Central memory CD8-positive, alpha-beta T cell (primary cell): ENCODE measurements at regions not wholly inside any gene's neighbourhood (a gene's known extent, or its start where the extent isn't known, plus 50 kb on each side); places are given as distances from the start of the nearest gene placed in this dataset.

Source experiments
- ATAC-seq: fragments of 150-1000 bp; cut with Tn5 transposase; replicated peaks from 2 replicates; pipeline ENCODE4 v1.10.0; 2022; ENCODE audit warnings: mild to moderate bottlenecking, moderate FRiP score, moderate number of reproducible peaks; ENCODE audit not compliant: poor library complexity, severe bottlenecking; ENCODE audit errors: extremely low read depth
- DNase-seq, 2 donors: peaks; one replicate each; pipeline ENCODE4 v3.0.0; 2021; ENCODE audit warnings: low spot score in 2 of 2
- H3K27ac Mint-ChIP-seq: one replicate; pipeline ENCODE4 v1.8.0; 2022; ENCODE audit warnings: low read depth, mild to moderate bottlenecking, moderate library complexity, mixed read lengths
- H3K27me3 Mint-ChIP-seq: one replicate; pipeline ENCODE4 v1.8.0; 2022; ENCODE audit warnings: mixed read lengths
- H3K36me3 Mint-ChIP-seq: one replicate; pipeline ENCODE4 v1.8.0; 2022; ENCODE audit warnings: mild to moderate bottlenecking, moderate library complexity, mixed read lengths; ENCODE audit not compliant: insufficient read depth
- H3K4me1 Mint-ChIP-seq: one replicate; pipeline ENCODE4 v1.8.0; 2022; ENCODE audit warnings: mixed read lengths
- H3K4me3 Mint-ChIP-seq: one replicate; pipeline ENCODE4 v1.8.0; 2022; ENCODE audit warnings: mild to moderate bottlenecking, moderate library complexity, mixed read lengths
- H3K9me3 Mint-ChIP-seq: one replicate; pipeline ENCODE4 v1.8.0; 2022; ENCODE audit warnings: mixed read lengths

- DNase-seq, result no peak
- no peak overlapping the region for H3K27ac Mint-ChIP-seq
- H3K4me1 Mint-ChIP-seq, result no peaks in the 10 kb centered on the region
- no peak overlapping the region for H3K4me3 Mint-ChIP-seq
- no peak for ATAC-seq
- H3K36me3 Mint-ChIP-seq, result no peaks in the 10 kb centered on the region
- H3K9me3 Mint-ChIP-seq, result peaks cover 6% of the 10 kb centered on the region
- H3K27me3 Mint-ChIP-seq, result peaks cover 46% of the 10 kb centered on the region
Observed at GRCh38 chr13:24032674-24033073, 127.8 kb upstream of the SPATA13 start.

DNA sequence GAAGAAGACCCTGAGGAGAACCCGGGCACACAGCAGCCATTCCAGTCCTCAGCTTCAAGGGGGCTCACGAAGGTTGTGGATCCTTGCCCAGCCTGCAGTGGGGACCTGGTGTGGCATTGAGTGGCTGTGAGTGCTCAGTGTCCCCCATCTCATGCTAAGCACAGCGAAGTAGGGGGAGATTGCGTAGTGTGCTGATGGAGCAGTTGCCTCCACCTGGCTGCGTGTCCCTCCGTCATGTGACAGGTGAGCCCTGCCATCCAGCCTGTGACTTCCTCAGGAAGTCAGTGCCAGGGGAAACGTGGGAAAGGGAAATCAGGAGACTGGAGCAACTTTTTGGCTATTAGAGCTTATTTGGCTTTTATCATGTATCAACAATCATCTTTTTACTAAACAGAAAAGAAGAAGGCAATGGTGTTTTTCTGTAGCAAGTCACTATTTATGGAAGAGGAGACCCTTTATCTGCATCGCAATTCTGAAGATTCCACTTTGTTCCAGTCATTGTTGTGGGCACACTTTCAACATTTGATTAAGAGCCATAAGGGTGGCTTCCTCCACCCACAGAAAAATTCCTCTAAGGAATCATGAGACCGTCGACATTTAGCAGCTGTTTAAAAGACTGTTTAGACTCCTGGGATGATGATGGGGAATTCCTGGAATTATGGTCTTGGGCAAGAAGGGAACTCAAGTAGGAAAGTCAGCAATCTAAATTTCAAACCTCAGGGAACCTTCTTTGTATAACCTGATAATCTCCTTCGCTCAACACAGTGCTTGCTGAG is 126.8 kb upstream of the SPATA13 start:
- peaks cover 6% of the 10 kb centered on the region for H3K9me3 Mint-ChIP-seq
- no peaks in the 10 kb centered on the region for H3K4me1 Mint-ChIP-seq
- peaks cover 49% of the 10 kb centered on the region for H3K27me3 Mint-ChIP-seq
- H3K27ac Mint-ChIP-seq, result no peak overlapping the region
- no peak for DNase-seq
- no peak for ATAC-seq
- no peaks in the 10 kb centered on the region for H3K36me3 Mint-ChIP-seq
- no peak overlapping the region for H3K4me3 Mint-ChIP-seq

DNA sequence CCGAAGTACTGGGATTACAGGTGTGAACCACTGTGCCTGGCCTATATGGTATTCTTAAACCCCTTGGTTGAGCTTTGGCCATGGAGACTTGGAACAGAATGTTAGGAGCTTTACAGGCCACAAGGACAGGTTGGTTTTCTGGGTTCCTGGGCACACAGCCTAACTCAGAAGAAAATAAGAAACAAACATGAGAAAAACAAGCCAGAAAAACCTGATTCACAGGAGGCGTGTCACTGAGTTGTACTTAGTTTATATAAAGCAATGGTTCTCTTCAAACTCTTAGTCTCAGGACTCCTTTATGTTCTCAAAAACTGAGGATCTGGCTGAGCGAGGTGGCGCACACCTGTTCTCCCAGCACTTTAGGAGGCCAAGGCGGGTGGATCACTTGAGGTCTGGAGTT is 125.1 kb upstream of the SPATA13 start:
- no peak overlapping the region for H3K27ac Mint-ChIP-seq
- peaks cover 42% of the 10 kb centered on the region for H3K27me3 Mint-ChIP-seq
- no peak overlapping the region for H3K4me3 Mint-ChIP-seq
- H3K36me3 Mint-ChIP-seq, result no peaks in the 10 kb centered on the region
- no peak for ATAC-seq
- H3K4me1 Mint-ChIP-seq, result no peaks in the 10 kb centered on the region
- DNase-seq, result no peak
- H3K9me3 Mint-ChIP-seq, result no peaks in the 10 kb centered on the region

DNA sequence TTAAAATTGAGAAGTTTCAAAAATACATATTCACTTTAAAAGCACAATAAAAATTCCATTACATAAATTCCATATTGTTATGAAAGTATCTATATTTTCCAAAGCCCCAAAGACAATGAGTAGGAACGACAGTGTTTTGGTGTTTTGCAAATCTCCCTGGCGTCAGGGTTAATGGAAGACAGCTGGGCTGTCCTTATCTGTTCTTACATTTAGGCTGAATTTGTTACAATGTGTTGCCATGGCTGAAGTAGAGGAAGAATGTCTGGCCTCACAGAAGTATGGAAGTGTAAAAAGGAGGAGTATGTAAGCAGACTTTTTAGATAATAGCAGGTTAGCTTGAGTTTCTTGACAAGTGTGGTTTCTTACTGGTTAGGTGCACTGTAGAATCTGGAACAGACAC is 124.4 kb upstream of the SPATA13 start:
- Mint-ChIP-seq H3K4me1 (no peaks in the 10 kb centered on the region), H3K27me3 (peaks cover 35% of the 10 kb centered on the region), H3K9me3 (no peaks in the 10 kb centered on the region), H3K36me3 (no peaks in the 10 kb centered on the region), H3K27ac (no peak overlapping the region), H3K4me3 (no peak overlapping the region)
- DNase-seq (no peak), ATAC-seq (no peak)

GRCh38 chr13:24038405-24038804 is 122.1 kb upstream of the SPATA13 start:
- H3K4me1 Mint-ChIP-seq, result no peaks in the 10 kb centered on the region
- H3K36me3 Mint-ChIP-seq, result no peaks in the 10 kb centered on the region
- DNase-seq (no peak), ATAC-seq (no peak)
- H3K27ac Mint-ChIP-seq, result no peak overlapping the region
- H3K4me3 Mint-ChIP-seq, result no peak overlapping the region
- H3K27me3 Mint-ChIP-seq, result peaks cover 20% of the 10 kb centered on the region
- no peaks in the 10 kb centered on the region for H3K9me3 Mint-ChIP-seq

- ATAC-seq (no peak), DNase-seq (no peak)
- Mint-ChIP-seq H3K36me3 (no peaks in the 10 kb centered on the region), H3K27ac (no peak overlapping the region), H3K4me1 (no peaks in the 10 kb centered on the region), H3K9me3 (no peaks in the 10 kb centered on the region), H3K27me3 (peaks cover 20% of the 10 kb centered on the region), H3K4me3 (no peak overlapping the region)
Observed at GRCh38 chr13:24038841-24039330, 121.6 kb upstream of the SPATA13 start.

DNA sequence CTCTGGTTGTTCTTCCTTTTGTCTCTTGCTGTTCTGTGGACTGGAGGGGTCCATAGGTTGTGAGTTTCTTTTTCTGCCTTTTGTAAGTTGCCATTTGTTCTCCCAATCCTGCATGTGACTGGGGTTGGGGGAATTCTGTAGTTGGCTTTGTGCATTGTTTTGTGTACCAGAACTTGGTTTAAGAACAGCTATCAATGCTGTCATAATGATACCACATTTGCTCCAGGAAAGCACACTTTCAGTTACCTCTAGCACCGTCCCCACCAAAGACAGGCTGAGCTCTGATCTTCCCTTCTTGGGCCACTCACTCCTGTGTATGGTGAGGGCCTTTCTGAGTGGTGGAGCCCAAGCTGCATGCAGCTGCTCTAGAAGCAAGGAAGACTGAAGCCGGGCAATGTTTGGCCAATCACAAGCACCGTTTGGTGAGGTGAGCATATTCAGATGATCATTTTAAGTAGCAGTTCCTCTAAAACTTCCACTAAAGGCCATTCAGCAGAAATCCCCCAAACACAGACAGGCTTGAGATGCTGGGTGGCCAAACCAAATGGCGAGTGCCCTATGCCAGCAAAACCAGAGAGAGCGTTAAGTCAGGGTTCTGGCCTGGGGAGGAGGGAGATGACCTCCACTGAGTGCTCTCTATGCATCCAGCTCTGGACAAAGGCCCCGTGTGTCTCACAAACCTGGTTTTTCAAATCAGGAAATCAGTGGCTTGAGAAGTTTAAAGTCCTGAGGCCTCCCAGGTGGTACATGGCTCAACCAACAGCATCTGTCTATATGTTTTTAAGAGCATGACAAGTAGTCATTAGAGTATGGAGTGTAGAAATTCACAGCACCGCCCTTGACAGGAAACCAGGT is 120.7 kb upstream of the SPATA13 start:
- Mint-ChIP-seq H3K9me3 (no peaks in the 10 kb centered on the region), H3K27ac (no peak overlapping the region), H3K4me3 (no peak overlapping the region), H3K36me3 (no peaks in the 10 kb centered on the region), H3K4me1 (no peaks in the 10 kb centered on the region), H3K27me3 (peaks cover 20% of the 10 kb centered on the region)
- no peak for DNase-seq
- no peak for ATAC-seq

GRCh38 chr13:24040835-24041234 is 119.7 kb upstream of the SPATA13 start:
- no peak overlapping the region for H3K27ac Mint-ChIP-seq
- no peak for ATAC-seq

DNA sequence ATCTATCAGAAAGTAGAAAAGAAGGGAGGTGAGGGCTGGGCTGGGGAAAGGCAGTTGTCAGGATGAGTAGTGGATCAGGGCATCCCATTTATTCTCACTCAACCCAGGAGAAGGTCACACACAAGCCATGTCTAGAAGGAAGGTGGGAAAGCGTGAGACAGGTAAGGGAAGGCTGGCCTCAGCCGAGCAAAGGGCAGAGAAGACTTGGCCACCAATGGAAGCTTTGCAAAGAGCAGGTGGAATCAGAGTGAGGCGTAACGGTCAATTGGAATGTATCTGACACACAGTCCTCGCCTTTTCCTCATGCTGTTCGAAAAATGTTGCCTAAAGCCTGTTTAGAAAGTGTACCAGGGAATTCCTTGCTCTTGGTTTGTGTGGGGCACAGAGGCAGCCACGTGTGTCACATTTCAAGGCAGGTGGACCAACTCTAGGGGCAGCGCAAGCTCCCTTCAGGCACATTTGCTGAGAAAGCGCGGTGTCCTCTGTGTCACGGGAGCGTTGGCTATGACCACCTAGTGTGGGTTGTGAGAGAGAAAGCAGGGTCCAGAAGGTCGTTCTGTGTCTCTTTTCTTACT is 118.8 kb upstream of the SPATA13 start:
- DNase-seq, result no peak
- Mint-ChIP-seq H3K27me3 (peaks cover 10% of the 10 kb centered on the region), H3K9me3 (no peaks in the 10 kb centered on the region), H3K4me3 (no peak overlapping the region), H3K27ac (no peak overlapping the region), H3K36me3 (no peaks in the 10 kb centered on the region), H3K4me1 (no peaks in the 10 kb centered on the region)
- ATAC-seq, result no peak

More at GRCh38 chr13:24040835-24041234, 119.7 kb upstream of the SPATA13 start:
- H3K27me3 Mint-ChIP-seq, result peaks cover 19% of the 10 kb centered on the region
- H3K4me3 Mint-ChIP-seq, result no peak overlapping the region
- no peaks in the 10 kb centered on the region for H3K9me3 Mint-ChIP-seq
- H3K4me1 Mint-ChIP-seq, result no peaks in the 10 kb centered on the region
- DNase-seq, result no peak
- H3K36me3 Mint-ChIP-seq, result no peaks in the 10 kb centered on the region

- Mint-ChIP-seq H3K36me3 (no peaks in the 10 kb centered on the region), H3K27ac (no peak overlapping the region), H3K4me3 (no peak overlapping the region), H3K4me1 (no peaks in the 10 kb centered on the region), H3K9me3 (no peaks in the 10 kb centered on the region), H3K27me3 (peaks cover 8% of the 10 kb centered on the region)
- DNase-seq (no peak), ATAC-seq (no peak)
Observed at GRCh38 chr13:24042710-24043440, 117.6 kb upstream of the SPATA13 start.

DNA sequence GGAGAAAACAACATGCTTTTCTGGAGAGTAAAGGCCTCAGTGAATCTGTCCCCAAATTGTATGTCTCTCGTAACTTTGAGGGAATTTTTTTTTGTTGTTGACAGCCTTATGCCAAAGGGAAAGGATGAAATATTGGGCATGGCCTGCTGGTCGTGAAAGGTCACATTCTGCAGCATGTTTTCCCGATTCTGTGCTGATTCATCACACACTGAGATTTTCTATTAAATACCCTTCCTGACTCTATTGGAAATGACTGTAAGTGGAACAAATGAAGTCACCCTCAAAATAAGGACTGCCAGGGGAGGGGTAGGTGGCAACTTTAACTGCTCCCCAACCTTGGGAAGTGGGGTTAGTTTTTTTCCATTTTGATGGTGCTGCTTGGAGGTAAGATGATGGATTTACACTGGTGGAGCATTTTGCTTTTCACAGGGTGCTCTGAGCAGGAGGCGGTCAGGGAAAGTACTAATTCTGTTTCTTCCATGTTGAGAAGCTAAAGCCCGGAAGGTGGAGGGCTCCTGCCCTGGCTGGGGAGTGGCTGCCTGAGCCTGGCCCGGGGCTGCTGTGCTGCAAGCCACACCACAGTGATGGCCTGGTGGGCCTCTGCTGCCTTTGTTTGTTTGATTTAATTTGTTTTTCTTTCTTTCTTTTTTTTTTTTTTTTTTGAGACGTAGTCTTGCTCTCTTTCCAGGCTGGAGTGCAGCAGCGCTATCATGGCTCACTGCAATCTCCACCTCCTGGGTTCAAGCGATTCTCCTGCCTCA is 116.8 kb upstream of the SPATA13 start:
- peaks cover 2% of the 10 kb centered on the region for H3K27me3 Mint-ChIP-seq
- no peaks in the 10 kb centered on the region for H3K4me1 Mint-ChIP-seq
- ATAC-seq, result no peak
- no peaks in the 10 kb centered on the region for H3K9me3 Mint-ChIP-seq
- H3K4me3 Mint-ChIP-seq, result no peak overlapping the region
- no peak overlapping the region for H3K27ac Mint-ChIP-seq
- no peak for DNase-seq
- H3K36me3 Mint-ChIP-seq, result no peaks in the 10 kb centered on the region

- DNase-seq (no peak), ATAC-seq (no peak)
- no peaks in the 10 kb centered on the region for H3K36me3 Mint-ChIP-seq
- no peaks in the 10 kb centered on the region for H3K27me3 Mint-ChIP-seq
- H3K9me3 Mint-ChIP-seq, result no peaks in the 10 kb centered on the region
- no peak overlapping the region for H3K27ac Mint-ChIP-seq
- no peaks in the 10 kb centered on the region for H3K4me1 Mint-ChIP-seq
- no peak overlapping the region for H3K4me3 Mint-ChIP-seq
Observed at GRCh38 chr13:24045597-24045996, 114.9 kb upstream of the SPATA13 start.
